Stimulated activated CD4-positive, alpha-beta T cell treated with anti-CD3 and anti-CD28 coated beads, Interleukin-4, amount 100 ng/mL, for 1 hour (primary cell): ENCODE measurements at regions not wholly inside any gene's neighbourhood (a gene's known extent, or its start where the extent isn't known, plus 50 kb on each side); places are given as distances from the start of the nearest gene placed in this dataset.
"Not testable (repeated sequence)": the region's sequence is repeated elsewhere in the genome, so short reads cannot be mapped to it uniquely, and the experiment has no call there.

Experiments
- DNase-seq: peaks from one replicate; pipeline ENCODE4 v3.0.0-alpha.2; 2020

GRCh38 chr12:32010631-32011336, 51.6 kb downstream of the RESF1 start:
- no peak for DNase-seq

GRCh38 chr12:32012249-32012785, 53.1 kb downstream of the RESF1 start:
- DNase-seq: no peak

GRCh38 chr12:32015036-32015435, 55.8 kb downstream of the RESF1 start:
- no peak for DNase-seq

GRCh38 chr12:32016680-32017482, 57.7 kb downstream of the RESF1 start:
- DNase-seq: no peak

GRCh38 chr12:32021346-32021773, 62.1 kb downstream of the RESF1 start:
- no peak for DNase-seq

- DNase-seq: not testable (repeated sequence)
Measured at GRCh38 chr12:32022387-32022786, 63.2 kb downstream of the RESF1 start.

GRCh38 chr12:32023861-32024260, 64.6 kb downstream of the RESF1 start:
- DNase-seq: not testable (repeated sequence)

- DNase-seq: no peak
Measured at GRCh38 chr12:32024884-32025592, 65.8 kb downstream of the RESF1 start.

GRCh38 chr12:32025906-32026305, 66.7 kb downstream of the RESF1 start:
- peak; percentile 15 for DNase-seq

GRCh38 chr12:32027684-32028365, 68.6 kb downstream of the RESF1 start:
- no peak for DNase-seq

- no peak for DNase-seq
Measured at GRCh38 chr12:32030151-32030550, 70.9 kb downstream of the RESF1 start.

GRCh38 chr12:32030676-32031075, 71.5 kb downstream of the RESF1 start:
- DNase-seq: no peak

GRCh38 chr12:32031109-32031508, 71.9 kb downstream of the RESF1 start:
- DNase-seq: no peak

GRCh38 chr12:32032205-32032810, 73.1 kb downstream of the RESF1 start:
- no peak for DNase-seq

- DNase-seq: no peak
Measured at GRCh38 chr12:32033406-32033805, 73.2 kb upstream of the BICD1 start.

- DNase-seq: no peak
Measured at GRCh38 chr12:32034045-32034444, 72.6 kb upstream of the BICD1 start.

- no peak for DNase-seq
Measured at GRCh38 chr12:32036477-32037263, 70.0 kb upstream of the BICD1 start.

- no peak for DNase-seq
Measured at GRCh38 chr12:32039347-32039746, 67.3 kb upstream of the BICD1 start.

GRCh38 chr12:32039917-32040575, 66.6 kb upstream of the BICD1 start:
- DNase-seq: no peak

- DNase-seq: no peak
Measured at GRCh38 chr12:32043928-32044549, 62.6 kb upstream of the BICD1 start.
